H9 (cell line): ENCODE measurements at regions not wholly inside any gene's neighbourhood (a gene's known extent, or its start where the extent isn't known, plus 50 kb on each side); places are given as distances from the start of the nearest gene placed in this dataset.

Source experiments
- DNase-seq: peaks from one replicate; pipeline ENCODE4 v3.0.0-alpha.2; 2017
- H2AFZ ChIP-seq: one replicate; pipeline ENCODE4 v1.6.1; 2013; ENCODE audit warnings: mild to moderate bottlenecking, low read length, control low read depth, moderate library complexity
- H2AK5ac ChIP-seq: 2 replicates; pipeline ENCODE4 v1.6.1; 2013; ENCODE audit warnings: low read length, control low read depth, mixed read lengths; ENCODE audit not compliant: insufficient read length
- H2BK120ac ChIP-seq: one replicate; pipeline ENCODE4 v1.6.1; 2013; ENCODE audit warnings: low read depth, mild to moderate bottlenecking, low read length, control low read depth, inconsistent platforms; ENCODE audit not compliant: poor library complexity, severe bottlenecking
- H2BK12ac ChIP-seq: 2 replicates; pipeline ENCODE4 v1.6.1; 2013; ENCODE audit warnings: low read length, control low read depth, mixed read lengths, low read depth; ENCODE audit not compliant: insufficient read length
- H2BK15ac ChIP-seq: 2 replicates; pipeline ENCODE4 v1.6.1; 2013; ENCODE audit warnings: low read depth, low read length, control low read depth
- H2BK20ac ChIP-seq: one replicate; pipeline ENCODE4 v1.6.1; 2013; ENCODE audit warnings: low read depth, mild to moderate bottlenecking, low read length, control low read depth, inconsistent platforms; ENCODE audit not compliant: poor library complexity, severe bottlenecking
- H2BK5ac ChIP-seq: 2 replicates; pipeline ENCODE4 v1.6.1; 2013; ENCODE audit warnings: low read length, control low read depth, mixed read lengths; ENCODE audit not compliant: insufficient read length
- H3K14ac ChIP-seq: 2 replicates; pipeline ENCODE4 v1.6.1; 2013; ENCODE audit warnings: low read length, control low read depth; ENCODE audit not compliant: insufficient read depth
- H3K18ac ChIP-seq: 2 replicates; pipeline ENCODE4 v1.6.1; 2013; ENCODE audit warnings: low read depth, mild to moderate bottlenecking, mixed read lengths, low read length, control low read depth; ENCODE audit not compliant: insufficient read length
- H3K23ac ChIP-seq: 2 replicates; pipeline ENCODE4 v1.6.1; 2013; ENCODE audit warnings: low read length, control low read depth, mixed read lengths, low read depth; ENCODE audit not compliant: insufficient read length
- H3K23me2 ChIP-seq: 2 replicates; pipeline ENCODE4 v1.6.1; 2013; ENCODE audit warnings: low read depth, mild to moderate bottlenecking, mixed read lengths, low read length, control low read depth; ENCODE audit not compliant: insufficient read length, poor library complexity, severe bottlenecking
- H3K27ac ChIP-seq: 2 replicates; pipeline ENCODE4 v1.5.1; 2013; ENCODE audit warnings: low read length, control low read depth, mixed read lengths, low read depth; ENCODE audit not compliant: insufficient read length
- H3K27me3 ChIP-seq: 2 replicates; pipeline ENCODE4 v1.6.1; 2013; ENCODE audit warnings: low read length, control low read depth, inconsistent platforms; ENCODE audit not compliant: insufficient read depth
- H3K4ac ChIP-seq: 2 replicates; pipeline ENCODE4 v1.6.1; 2013; ENCODE audit warnings: low read depth, mild to moderate bottlenecking, control low read depth, inconsistent platforms, low read length, moderate library complexity
- H3K4me1 ChIP-seq: 2 replicates; pipeline ENCODE4 v1.6.1; 2013; ENCODE audit warnings: low read length, control low read depth, inconsistent platforms; ENCODE audit not compliant: insufficient read depth
- H3K4me2 ChIP-seq: 2 replicates; pipeline ENCODE4 v1.6.1; 2013; ENCODE audit warnings: low read length, control low read depth, mixed read lengths; ENCODE audit not compliant: insufficient read length, insufficient read depth
- H3K56ac ChIP-seq: 2 replicates; pipeline ENCODE4 v1.6.1; 2013; ENCODE audit warnings: low read depth, mild to moderate bottlenecking, mixed read lengths, low read length, control low read depth; ENCODE audit not compliant: insufficient read length
- H3K79me1 ChIP-seq: 2 replicates; pipeline ENCODE4 v1.6.1; 2013; ENCODE audit warnings: low read depth, mild to moderate bottlenecking, moderate library complexity, low read length, control low read depth, inconsistent platforms; ENCODE audit not compliant: insufficient read depth, poor library complexity, severe bottlenecking
- H3K79me2 ChIP-seq: 2 replicates; pipeline ENCODE4 v1.6.1; 2013; ENCODE audit warnings: low read length, control low read depth, inconsistent platforms; ENCODE audit not compliant: insufficient read depth
- H3K9ac ChIP-seq: 2 replicates; pipeline ENCODE4 v1.6.1; 2013; ENCODE audit warnings: low read length, control low read depth, mixed read lengths; ENCODE audit not compliant: insufficient read length; ENCODE audit errors: extremely low read depth
- H3K9me3 ChIP-seq: one replicate; pipeline ENCODE4 v1.6.1; 2013; ENCODE audit warnings: low read depth, low read length, inconsistent platforms; ENCODE audit not compliant: control insufficient read depth
- H3T11ph ChIP-seq: one replicate; pipeline ENCODE4 v1.6.1; 2013; ENCODE audit warnings: mild to moderate bottlenecking, low read length, control low read depth, inconsistent platforms
- H4K20me1 ChIP-seq: one replicate; pipeline ENCODE4 v1.6.1; 2013; ENCODE audit not compliant: control insufficient read depth, insufficient read length, insufficient read depth
- H4K5ac ChIP-seq: 2 replicates; pipeline ENCODE4 v1.6.1; 2013; ENCODE audit warnings: low read depth, mild to moderate bottlenecking, mixed read lengths, low read length, control low read depth; ENCODE audit not compliant: insufficient read length
- H4K8ac ChIP-seq: replicated peaks from 2 replicates; pipeline ENCODE4 v1.6.1; 2013; ENCODE audit warnings: low read length, control low read depth, mixed read lengths, low read depth; ENCODE audit not compliant: insufficient read length
- H4K91ac ChIP-seq: 2 replicates; pipeline ENCODE4 v1.6.1; 2013; ENCODE audit warnings: low read depth, mild to moderate bottlenecking, moderate library complexity, mixed read lengths, low read length, control low read depth; ENCODE audit not compliant: insufficient read length
- H3K27ac Mint-ChIP-seq, 3 experiments: 2 replicates in 2 of 3; 3 replicates in 1 of 3; pipeline ENCODE4 v1.8.0; 2020 to 2021; ENCODE audit warnings: mixed read lengths in 3 of 3, mild to moderate bottlenecking in 1 of 3, moderate library complexity in 1 of 3
- H3K27me3 Mint-ChIP-seq: 2 replicates; pipeline ENCODE4 v1.8.0; 2021; ENCODE audit warnings: low read depth, mild to moderate bottlenecking, moderate library complexity, mixed read lengths
- H3K36me3 Mint-ChIP-seq, 3 experiments: 2 replicates in 2 of 3; 3 replicates in 1 of 3; pipeline ENCODE4 v1.8.0; 2020 to 2021; ENCODE audit warnings: low read depth in 3 of 3, mixed read lengths in 3 of 3; ENCODE audit not compliant: insufficient read depth in 1 of 3
- H3K4me1 Mint-ChIP-seq, 2 experiments: 2 replicates each; pipeline ENCODE4 v1.8.0; 2020; ENCODE audit warnings: mixed read lengths in 2 of 2
- H3K4me3 Mint-ChIP-seq, 2 experiments: 2 replicates in 1 of 2; 3 replicates in 1 of 2; pipeline ENCODE4 v1.8.0; 2020 to 2021; ENCODE audit warnings: mild to moderate bottlenecking in 2 of 2, mixed read lengths in 2 of 2, moderate library complexity in 1 of 2
- H3K9me3 Mint-ChIP-seq, 2 experiments: 2 replicates in 1 of 2; 3 replicates in 1 of 2; pipeline ENCODE4 v1.8.0; 2020; ENCODE audit warnings: mild to moderate bottlenecking in 2 of 2, mixed read lengths in 2 of 2, moderate library complexity in 1 of 2
- TF ChIP-seq, protein P1 (sequence below): fragments of 200-600 bp; sonication (generic); conservative IDR thresholded peaks from 3 replicates; pipeline ENCODE4 v1.8.0; 2021; ENCODE audit warnings: antibody characterized with exemption, mild to moderate bottlenecking

DNA sequence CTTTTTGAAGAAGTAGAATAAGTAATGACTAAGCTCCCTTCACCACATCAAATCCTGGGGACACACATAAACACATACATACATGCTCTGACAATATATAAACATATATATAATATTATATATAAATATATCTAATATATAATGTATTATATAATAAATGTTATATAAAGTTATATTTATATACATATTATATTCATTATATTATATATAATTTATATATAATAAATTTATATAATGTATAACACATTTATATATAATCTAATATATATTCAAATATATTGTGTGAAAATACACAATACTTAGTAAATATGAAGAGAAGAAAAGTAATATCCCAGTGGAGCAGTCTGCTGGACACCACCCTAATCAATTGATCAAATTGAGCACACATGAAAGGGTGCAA lies 2177.9 kb upstream of the CELF4 start:
- no peaks in the 10 kb centered on the region for H3K27me3 Mint-ChIP-seq

More for the DNA sequence above, 2177.9 kb upstream of the CELF4 start:
- Histone ChIP-seq H4K5ac (no peak overlapping the region), H2AFZ (no peak overlapping the region), H2BK5ac (no peak overlapping the region), H2BK20ac (no peak overlapping the region), H3K56ac (no peak overlapping the region), H3K27me3 (no peaks in the 10 kb centered on the region), H2BK15ac (no peak overlapping the region), H3K4me2 (no peak overlapping the region), H3K27ac (no peak overlapping the region), H3K4ac (no peak overlapping the region), H3K9ac (no peak overlapping the region), H3K4me1 (no peaks in the 10 kb centered on the region), H4K20me1 (no peaks in the 10 kb centered on the region), H3K18ac (no peak overlapping the region), H4K8ac (no peak overlapping the region), H3T11ph (no peak overlapping the region), H4K91ac (no peak overlapping the region), H3K23ac (no peak overlapping the region), H2BK120ac (no peak overlapping the region), H2BK12ac (no peak overlapping the region), H3K14ac (no peak overlapping the region), H2AK5ac (no peak overlapping the region), H3K79me1 (no peaks in the 10 kb centered on the region), H3K79me2 (no peaks in the 10 kb centered on the region), H3K23me2 (no peaks in the 10 kb centered on the region), H3K9me3 (peaks cover under 1% of the 10 kb centered on the region)
- DNase-seq, result no peak
- Mint-ChIP-seq H3K9me3 (peaks cover 4 to 6% of the 10 kb centered on the region in 2 experiments; a peak in 4 of 5 replicates), H3K27ac (no peak overlapping the region), H3K36me3 (peaks cover 6 to 9% (median 8%) of the 10 kb centered on the region in 3 experiments; a peak in 6 of 7 replicates), H3K4me1 (no peaks in the 10 kb centered on the region), H3K4me3 (no peak overlapping the region)
- TF ChIP-seq, protein P1, sequence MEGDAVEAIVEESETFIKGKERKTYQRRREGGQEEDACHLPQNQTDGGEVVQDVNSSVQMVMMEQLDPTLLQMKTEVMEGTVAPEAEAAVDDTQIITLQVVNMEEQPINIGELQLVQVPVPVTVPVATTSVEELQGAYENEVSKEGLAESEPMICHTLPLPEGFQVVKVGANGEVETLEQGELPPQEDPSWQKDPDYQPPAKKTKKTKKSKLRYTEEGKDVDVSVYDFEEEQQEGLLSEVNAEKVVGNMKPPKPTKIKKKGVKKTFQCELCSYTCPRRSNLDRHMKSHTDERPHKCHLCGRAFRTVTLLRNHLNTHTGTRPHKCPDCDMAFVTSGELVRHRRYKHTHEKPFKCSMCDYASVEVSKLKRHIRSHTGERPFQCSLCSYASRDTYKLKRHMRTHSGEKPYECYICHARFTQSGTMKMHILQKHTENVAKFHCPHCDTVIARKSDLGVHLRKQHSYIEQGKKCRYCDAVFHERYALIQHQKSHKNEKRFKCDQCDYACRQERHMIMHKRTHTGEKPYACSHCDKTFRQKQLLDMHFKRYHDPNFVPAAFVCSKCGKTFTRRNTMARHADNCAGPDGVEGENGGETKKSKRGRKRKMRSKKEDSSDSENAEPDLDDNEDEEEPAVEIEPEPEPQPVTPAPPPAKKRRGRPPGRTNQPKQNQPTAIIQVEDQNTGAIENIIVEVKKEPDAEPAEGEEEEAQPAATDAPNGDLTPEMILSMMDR, result no peak
